Left ventricle myocardium inferior (tissue), 1 donor: ENCODE measurements at regions not wholly inside any gene's neighbourhood (a gene's known extent, or its start where the extent isn't known, plus 50 kb on each side); places are given as distances from the start of the nearest gene placed in this dataset.
A peak's percentile ranks its signal among the peaks of the same experiment; 100 is the strongest.

Experiments
- DNase-seq: peaks from one replicate; pipeline ENCODE4 v3.0.0-alpha.2; 2020
- H3K27ac ChIP-seq: fragments of 200-600 bp; replicated peaks from 2 replicates; pipeline ENCODE4 v1.8.0; 2021
- H3K27me3 ChIP-seq: fragments of 200-600 bp; 2 replicates; pipeline ENCODE4 v1.8.0; 2021; ENCODE audit warnings: low read depth
- H3K36me3 ChIP-seq: fragments of 200-600 bp; 2 replicates; pipeline ENCODE4 v1.8.0; 2021
- H3K4me1 ChIP-seq: fragments of 200-600 bp; 2 replicates; pipeline ENCODE4 v1.8.0; 2021
- H3K4me3 ChIP-seq: fragments of 200-600 bp; 2 replicates; pipeline ENCODE4 v1.8.0; 2021; ENCODE audit warnings: mild to moderate bottlenecking, moderate library complexity
- H3K9me3 ChIP-seq: fragments of 200-600 bp; replicated peaks from 2 replicates; pipeline ENCODE4 v1.8.0; 2021
- CTCF ChIP-seq: fragments of 200-600 bp; IDR thresholded peaks from 2 replicates; pipeline ENCODE4 v1.8.0; 2021; ENCODE audit warnings: antibody characterized with exemption, mild to moderate bottlenecking, borderline replicate concordance
- intact Hi-C: fragments of 100-400 bp; cut with micrococcal nuclease; formaldehyde crosslinking; loops from one replicate; pipeline ENCODE4 v1.11.0; 2022
- donor health status: DM: no; HTN: yes; CAD: no; lungs with severe emphysema.

GRCh38 chr19:33947265-33947964 is 150.7 kb downstream of the KCTD15 start:
- Histone ChIP-seq H3K9me3 (no peaks in the 10 kb centered on the region), H3K27me3 (peaks cover 14% of the 10 kb centered on the region), H3K36me3 (no peaks in the 10 kb centered on the region), H3K4me1 (no peaks in the 10 kb centered on the region), H3K27ac (no peak overlapping the region), H3K4me3 (no peak overlapping the region)
- no peak for TF ChIP-seq CTCF
- DNase-seq = no peak
- intact Hi-C loops = no loop called here

- no peaks in the 10 kb centered on the region for H3K36me3 ChIP-seq
- no peak for DNase-seq
- intact Hi-C loops = no loop called here
- no peak overlapping the region for H3K27ac ChIP-seq
- no peak for TF ChIP-seq CTCF
- no peaks in the 10 kb centered on the region for H3K9me3 ChIP-seq
- peaks cover 5% of the 10 kb centered on the region for H3K27me3 ChIP-seq
- H3K4me3 ChIP-seq = no peak overlapping the region
- no peaks in the 10 kb centered on the region for H3K4me1 ChIP-seq
These were observed 152.1 kb downstream of the KCTD15 start for GRCh38 chr19:33948651-33949335.

DNA sequence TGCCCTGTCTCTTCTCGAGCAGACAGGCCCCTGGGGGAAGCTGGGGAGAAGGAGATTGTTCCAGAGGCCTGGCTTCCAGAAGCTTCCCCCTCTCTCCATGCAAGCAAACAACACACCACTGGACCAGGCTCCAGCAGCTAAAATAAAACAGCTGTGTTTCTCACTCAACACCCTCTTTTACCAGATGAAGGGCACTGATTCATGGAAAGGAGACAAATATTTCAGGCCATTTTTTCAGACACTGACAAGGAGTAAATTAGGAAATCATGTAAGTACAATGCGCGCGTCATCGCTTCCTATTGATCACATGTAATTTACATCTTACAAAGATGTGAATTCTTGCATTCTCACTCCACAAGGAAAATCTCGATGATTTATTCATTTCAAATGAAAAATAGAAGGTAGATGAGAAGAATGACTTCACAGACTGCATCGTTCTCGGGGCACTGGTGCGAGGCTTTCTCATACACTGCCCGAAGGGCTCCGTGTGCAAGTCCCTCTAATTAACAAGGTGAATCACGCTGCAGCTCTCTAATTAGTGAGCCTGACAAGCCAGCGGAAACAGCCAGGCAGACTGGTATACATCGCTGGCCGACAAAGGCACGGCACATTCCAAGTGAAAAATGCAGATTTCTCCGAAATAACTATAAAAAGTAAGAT is 153.6 kb downstream of the KCTD15 start:
- H3K27ac ChIP-seq = no peak overlapping the region
- H3K27me3 ChIP-seq = peaks cover 18% of the 10 kb centered on the region
- intact Hi-C loops = no loop called here
- no peak overlapping the region for H3K4me3 ChIP-seq
- no peaks in the 10 kb centered on the region for H3K4me1 ChIP-seq
- TF ChIP-seq CTCF = no peak
- no peaks in the 10 kb centered on the region for H3K9me3 ChIP-seq
- no peaks in the 10 kb centered on the region for H3K36me3 ChIP-seq
- no peak for DNase-seq

DNA sequence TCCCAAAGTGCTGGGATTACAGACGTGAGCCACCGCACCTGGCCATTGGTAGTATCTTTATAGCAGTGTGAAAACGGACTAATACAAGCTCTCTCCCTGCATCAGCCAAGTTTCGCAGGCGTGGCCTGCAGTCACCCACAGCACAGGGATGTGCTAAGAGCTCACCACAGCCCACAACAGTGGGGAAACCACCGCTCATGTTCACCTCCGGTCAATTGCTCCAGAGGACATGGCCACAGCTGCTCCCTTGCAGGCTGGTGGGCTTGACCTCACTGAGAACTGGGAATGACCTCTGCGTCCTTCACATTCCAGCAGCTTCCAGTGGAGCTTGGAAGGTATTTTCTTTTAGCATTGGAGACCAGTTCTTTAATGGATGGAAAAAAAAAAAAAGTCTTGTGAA is 156.4 kb downstream of the KCTD15 start:
- intact Hi-C loops = no loop called here
- H3K9me3 ChIP-seq = no peaks in the 10 kb centered on the region

GRCh38 chr19:33953592-33953991 is 156.9 kb downstream of the KCTD15 start:
- intact Hi-C loops = no loop called here
- H3K9me3 ChIP-seq = no peaks in the 10 kb centered on the region
- H3K36me3 ChIP-seq = no peaks in the 10 kb centered on the region
- H3K4me3 ChIP-seq = no peak overlapping the region
- no peaks in the 10 kb centered on the region for H3K4me1 ChIP-seq
- peak; percentile 8 for TF ChIP-seq CTCF
- H3K27me3 ChIP-seq = peaks cover 36% of the 10 kb centered on the region
- no peak overlapping the region for H3K27ac ChIP-seq
- no peak for DNase-seq

More for the DNA sequence above, 156.4 kb downstream of the KCTD15 start:
- H3K4me3 ChIP-seq = no peak overlapping the region
- no peak for DNase-seq
- no peak overlapping the region for H3K27ac ChIP-seq
- H3K4me1 ChIP-seq = no peaks in the 10 kb centered on the region
- no peaks in the 10 kb centered on the region for H3K36me3 ChIP-seq
- TF ChIP-seq CTCF = no peak
- H3K27me3 ChIP-seq = peaks cover 33% of the 10 kb centered on the region
